HG03342 (cell line): ENCODE measurements at regions not wholly inside any gene's neighbourhood (a gene's known extent, or its start where the extent isn't known, plus 50 kb on each side); places are given as distances from the start of the nearest gene placed in this dataset.
"Not testable (repeated sequence)": the region's sequence is repeated elsewhere in the genome, so short reads cannot be mapped to it uniquely, and the experiment has no call there.

Experiments used
- ATAC-seq: cut with Tn5 transposase; IDR thresholded peaks from one replicate; pipeline ENCODE4 v1.9.1; 2021; ENCODE audit warnings: mild to moderate bottlenecking, moderate library complexity; ENCODE audit not compliant: unreplicated experiment

- ATAC-seq, result no peak
Measured at GRCh38 chr4:167802463-167803212, 289.7 kb upstream of the ANXA10 start.

- no peak for ATAC-seq
Measured at GRCh38 chr4:167811958-167812357, 280.4 kb upstream of the ANXA10 start.

- ATAC-seq, result no peak
Measured at GRCh38 chr4:167826281-167826680, 266.1 kb upstream of the ANXA10 start.

GRCh38 chr4:167831855-167832254, 260.5 kb upstream of the ANXA10 start:
- ATAC-seq, result no peak

- ATAC-seq, result no peak
Measured at GRCh38 chr4:167838686-167839085, 253.7 kb upstream of the ANXA10 start.

GRCh38 chr4:167842487-167842886, 249.8 kb upstream of the ANXA10 start:
- ATAC-seq, result no peak

GRCh38 chr4:167854881-167855280, 237.5 kb upstream of the ANXA10 start:
- no peak for ATAC-seq

- not testable (repeated sequence) for ATAC-seq
Measured at GRCh38 chr4:167858127-167858526, 234.2 kb upstream of the ANXA10 start.

- ATAC-seq, result no peak
Measured at GRCh38 chr4:167867191-167867590, 225.1 kb upstream of the ANXA10 start.

GRCh38 chr4:167868163-167868562, 224.2 kb upstream of the ANXA10 start:
- ATAC-seq, result no peak

GRCh38 chr4:167873496-167873895, 218.8 kb upstream of the ANXA10 start:
- ATAC-seq, result no peak

- ATAC-seq, result not testable (repeated sequence)
Measured at GRCh38 chr4:167876091-167876490, 216.2 kb upstream of the ANXA10 start.

GRCh38 chr4:167877826-167878225, 214.5 kb upstream of the ANXA10 start:
- not testable (repeated sequence) for ATAC-seq

- ATAC-seq, result no peak
Measured at GRCh38 chr4:167883266-167883665, 209.1 kb upstream of the ANXA10 start.

GRCh38 chr4:167885071-167885470, 207.3 kb upstream of the ANXA10 start:
- ATAC-seq, result no peak

GRCh38 chr4:167885872-167886271, 206.5 kb upstream of the ANXA10 start:
- ATAC-seq, result no peak

- no peak for ATAC-seq
Measured at GRCh38 chr4:167887726-167888125, 204.6 kb upstream of the ANXA10 start.

GRCh38 chr4:167890226-167890625, 202.1 kb upstream of the ANXA10 start:
- no peak for ATAC-seq

GRCh38 chr4:167893531-167893930, 198.8 kb upstream of the ANXA10 start:
- no peak for ATAC-seq

GRCh38 chr4:167896260-167896659, 196.1 kb upstream of the ANXA10 start:
- not testable (repeated sequence) for ATAC-seq

GRCh38 chr4:167897116-167897515, 195.2 kb upstream of the ANXA10 start:
- no peak for ATAC-seq

GRCh38 chr4:167903291-167903721, 189.0 kb upstream of the ANXA10 start:
- no peak for ATAC-seq

GRCh38 chr4:167906851-167907250, 185.5 kb upstream of the ANXA10 start:
- no peak for ATAC-seq
